ENCODE measurements at regions not wholly inside any gene's neighbourhood (a gene's known extent, or its start where the extent isn't known, plus 50 kb on each side); places are given as distances from the start of the nearest gene placed in this dataset.

GRCh38 chr4:56206258-56206657 is 181.0 kb downstream of the AASDH start:
- DNase-seq (ENCODE audit: low read depth in 2 of 2) = no peak

- DNase-seq (ENCODE audit: low read depth in 2 of 2) = no peak
Measured at GRCh38 chr4:56200275-56200674, 187.0 kb downstream of the AASDH start.

- DNase-seq (ENCODE audit: low read depth in 2 of 2) = no peak
Measured at GRCh38 chr4:56198265-56198664, 189.0 kb downstream of the AASDH start.

- DNase-seq (ENCODE audit: low read depth in 2 of 2) = no peak
Measured at GRCh38 chr4:56197387-56197786, 189.9 kb downstream of the AASDH start.

GRCh38 chr4:56195025-56195424 is 192.3 kb downstream of the AASDH start:
- no peak for DNase-seq (ENCODE audit: low read depth in 2 of 2)

- no peak for DNase-seq (ENCODE audit: low read depth in 2 of 2)
Measured at GRCh38 chr4:56191534-56191933, 195.8 kb downstream of the AASDH start.

- DNase-seq (ENCODE audit: low read depth in 2 of 2) = no peak
Measured at GRCh38 chr4:56187688-56188087, 199.6 kb downstream of the AASDH start.

- no peak for DNase-seq (ENCODE audit: low read depth in 2 of 2)
Measured at GRCh38 chr4:56186808-56187523, 200.3 kb downstream of the AASDH start.

GRCh38 chr4:56185901-56186300 is 201.4 kb downstream of the AASDH start:
- no peak for DNase-seq (ENCODE audit: low read depth in 2 of 2)

- no peak for DNase-seq (ENCODE audit: low read depth in 2 of 2)
Measured at GRCh38 chr4:56184214-56184613, 203.1 kb downstream of the AASDH start.

- DNase-seq (ENCODE audit: low read depth in 2 of 2) = no peak
Measured at GRCh38 chr4:56183344-56183959, 203.8 kb downstream of the AASDH start.

- no peak for DNase-seq (ENCODE audit: low read depth in 2 of 2)
Measured at GRCh38 chr4:56182356-56182755, 204.9 kb downstream of the AASDH start.

- peak in 1 of 2 donors; percentile 4 for DNase-seq (ENCODE audit: low read depth in 2 of 2)
Measured at GRCh38 chr4:56181140-56181953, 205.9 kb downstream of the AASDH start.

- no peak for DNase-seq (ENCODE audit: low read depth in 2 of 2)
Measured at GRCh38 chr4:56169061-56169460, 218.2 kb downstream of the AASDH start.

GRCh38 chr4:56164907-56165306 is 216.2 kb downstream of the CEP135 start:
- no peak for DNase-seq (ENCODE audit: low read depth in 2 of 2)

GRCh38 chr4:56160636-56161035 is 211.9 kb downstream of the CEP135 start:
- DNase-seq (ENCODE audit: low read depth in 2 of 2) = no peak

GRCh38 chr4:56158483-56158882 is 209.7 kb downstream of the CEP135 start:
- no peak for DNase-seq (ENCODE audit: low read depth in 2 of 2)

GRCh38 chr4:56156141-56156540 is 207.4 kb downstream of the CEP135 start:
- no peak for DNase-seq (ENCODE audit: low read depth in 2 of 2)

- DNase-seq (ENCODE audit: low read depth in 2 of 2) = no peak
Measured at GRCh38 chr4:56155432-56155831, 206.7 kb downstream of the CEP135 start.

- no peak for DNase-seq (ENCODE audit: low read depth in 2 of 2)
Measured at GRCh38 chr4:56149591-56149990, 200.8 kb downstream of the CEP135 start.

GRCh38 chr4:56148428-56148827 is 199.7 kb downstream of the CEP135 start:
- no peak for DNase-seq (ENCODE audit: low read depth in 2 of 2)

- DNase-seq (ENCODE audit: low read depth in 2 of 2) = no peak
Measured at GRCh38 chr4:56147371-56147770, 198.6 kb downstream of the CEP135 start.

GRCh38 chr4:56146956-56147355 is 198.2 kb downstream of the CEP135 start:
- no peak for DNase-seq (ENCODE audit: low read depth in 2 of 2)
